ENCODE measurements at regions not wholly inside any gene's neighbourhood (a gene's known extent, or its start where the extent isn't known, plus 50 kb on each side); places are given as distances from the start of the nearest gene placed in this dataset.
A peak's percentile ranks its signal among the peaks of the same experiment; 100 is the strongest.
"Not testable (repeated sequence)": the region's sequence is repeated elsewhere in the genome, so short reads cannot be mapped to it uniquely, and the experiment has no call there.

GRCh38 chr22:23421300-23421699 is 158.8 kb downstream of the IGLL1 start:
- not testable (repeated sequence) for H2BK12ac ChIP-seq (ENCODE audit: low read length); H2AK5ac ChIP-seq (ENCODE audit: low read length); H4K12ac ChIP-seq (ENCODE audit: low read depth, low read length); H3K14ac ChIP-seq (ENCODE audit: low read length); H2BK5ac ChIP-seq (ENCODE audit: low read depth, low read length, poor library complexity); H3K23ac ChIP-seq (ENCODE audit: low read length); H3K79me1 ChIP-seq (ENCODE audit: low read length); H3K18ac ChIP-seq (ENCODE audit: low read length); H3K79me2 ChIP-seq (ENCODE audit: control insufficient read depth, insufficient read depth, low read length, poor library complexity); H3K9ac ChIP-seq (ENCODE audit: low read length); H4K91ac ChIP-seq (ENCODE audit: low read depth, low read length); H2BK120ac ChIP-seq (ENCODE audit: insufficient read depth, low read length, poor library complexity); H2AFZ ChIP-seq (ENCODE audit: insufficient read depth, low read length, poor library complexity); H3K4ac ChIP-seq (ENCODE audit: low read depth, low read length); H3K4me3 ChIP-seq (ENCODE audit: low read depth, low read length); H3K27ac ChIP-seq (ENCODE audit: low read depth, low read length); H4K8ac ChIP-seq (ENCODE audit: low read depth, low read length); H3K27me3 ChIP-seq (ENCODE audit: insufficient read depth, low read length); H3K9me3 ChIP-seq (ENCODE audit: insufficient read depth, low read depth, low read length); H3K36me3 ChIP-seq (ENCODE audit: control insufficient read depth in 1 of 2, insufficient read depth in 2 of 2, low read length in 2 of 2); H3K4me2 ChIP-seq (ENCODE audit: low read length)
- peak; percentile 16 to 36 for DNase-seq
- peaks cover 18 to 20% of the 10 kb centered on the region in 2 experiments for H3K4me1 ChIP-seq (ENCODE audit: control insufficient read depth in 1 of 2, insufficient read depth in 2 of 2, low read length in 2 of 2)
- WGBS (ENCODE audit: extremely low coverage, insufficient coverage, insufficient read length), result no CpG with 5 or more reads among the region's 6 CpGs

GRCh38 chr22:23419931-23420330 is 160.2 kb downstream of the IGLL1 start:
- no peak overlapping the region for H3K23ac ChIP-seq (ENCODE audit: low read length)
- no peak overlapping the region for H2BK120ac ChIP-seq (ENCODE audit: insufficient read depth, low read length, poor library complexity)
- no peak overlapping the region for H2AFZ ChIP-seq (ENCODE audit: insufficient read depth, low read length, poor library complexity)
- H3K4me3 ChIP-seq (ENCODE audit: low read depth, low read length), result no peak overlapping the region
- peaks cover 5% of the 10 kb centered on the region for H3K79me1 ChIP-seq (ENCODE audit: low read length)
- no peak overlapping the region for H4K8ac ChIP-seq (ENCODE audit: low read depth, low read length)
- peaks cover 2% of the 10 kb centered on the region for H3K79me2 ChIP-seq (ENCODE audit: control insufficient read depth, insufficient read depth, low read length, poor library complexity)
- H3K4me2 ChIP-seq (ENCODE audit: low read length), result no peak overlapping the region
- H3K36me3 ChIP-seq (ENCODE audit: control insufficient read depth in 1 of 2, insufficient read depth in 2 of 2, low read length in 2 of 2), result no peaks in the 10 kb centered on the region
- H2BK12ac ChIP-seq (ENCODE audit: low read length), result no peak overlapping the region
- H3K9ac ChIP-seq (ENCODE audit: low read length), result no peak overlapping the region
- no peak overlapping the region for H2AK5ac ChIP-seq (ENCODE audit: low read length)
- H3K18ac ChIP-seq (ENCODE audit: low read length), result peak overlapping the region; percentile 49
- WGBS (ENCODE audit: extremely low coverage, insufficient coverage, insufficient read length), result no CpG with 5 or more reads among the region's 5 CpGs
- H4K12ac ChIP-seq (ENCODE audit: low read depth, low read length), result no peak overlapping the region
- H3K27ac ChIP-seq (ENCODE audit: low read depth, low read length), result no peak overlapping the region
- H2BK5ac ChIP-seq (ENCODE audit: low read depth, low read length, poor library complexity), result no peak overlapping the region
- no peak overlapping the region for H3K14ac ChIP-seq (ENCODE audit: low read length)
- peaks cover 24 to 26% of the 10 kb centered on the region in 2 experiments for H3K4me1 ChIP-seq (ENCODE audit: control insufficient read depth in 1 of 2, insufficient read depth in 2 of 2, low read length in 2 of 2)
- H3K9me3 ChIP-seq (ENCODE audit: insufficient read depth, low read depth, low read length), result no peaks in the 10 kb centered on the region
- H3K4ac ChIP-seq (ENCODE audit: low read depth, low read length), result no peak overlapping the region
- H4K91ac ChIP-seq (ENCODE audit: low read depth, low read length), result no peak overlapping the region
- no peaks in the 10 kb centered on the region for H3K27me3 ChIP-seq (ENCODE audit: insufficient read depth, low read length)
- no peak for DNase-seq

GRCh38 chr22:23419171-23419570 is 160.9 kb downstream of the IGLL1 start:
- H3K79me1 ChIP-seq (ENCODE audit: low read length), result peaks cover 5% of the 10 kb centered on the region

GRCh38 chr22:23418159-23418788 is 161.8 kb downstream of the IGLL1 start:
- Histone ChIP-seq H3K36me3 (ENCODE audit: control insufficient read depth in 1 of 2, insufficient read depth in 2 of 2, low read length in 2 of 2) (no peaks in the 10 kb centered on the region), H3K4me3 (ENCODE audit: low read depth, low read length) (no peak overlapping the region), H4K12ac (ENCODE audit: low read depth, low read length) (no peak overlapping the region), H2BK12ac (ENCODE audit: low read length) (peak overlapping the region; percentile 85), H3K18ac (ENCODE audit: low read length) (peak overlapping the region; percentile 52), H3K79me1 (ENCODE audit: low read length) (peaks cover 5% of the 10 kb centered on the region), H2AK5ac (ENCODE audit: low read length) (peak overlapping the region; percentile 84), H3K79me2 (ENCODE audit: control insufficient read depth, insufficient read depth, low read length, poor library complexity) (peaks cover 2% of the 10 kb centered on the region), H4K91ac (ENCODE audit: low read depth, low read length) (peak overlapping the region; percentile 72), H3K4ac (ENCODE audit: low read depth, low read length) (peak overlapping the region; percentile 50), H3K27ac (ENCODE audit: low read depth, low read length) (peak overlapping the region; percentile 14), H4K8ac (ENCODE audit: low read depth, low read length) (no peak overlapping the region), H2BK120ac (ENCODE audit: insufficient read depth, low read length, poor library complexity) (no peak overlapping the region), H2BK5ac (ENCODE audit: low read depth, low read length, poor library complexity) (peak overlapping the region; percentile 83), H2AFZ (ENCODE audit: insufficient read depth, low read length, poor library complexity) (no peak overlapping the region), H3K27me3 (ENCODE audit: insufficient read depth, low read length) (no peaks in the 10 kb centered on the region), H3K14ac (ENCODE audit: low read length) (peak overlapping the region; percentile 47), H3K4me2 (ENCODE audit: low read length) (no peak overlapping the region), H3K9me3 (ENCODE audit: insufficient read depth, low read depth, low read length) (no peaks in the 10 kb centered on the region), H3K4me1 (ENCODE audit: control insufficient read depth in 1 of 2, insufficient read depth in 2 of 2, low read length in 2 of 2) (peaks cover 24 to 26% of the 10 kb centered on the region in 2 experiments), H3K9ac (ENCODE audit: low read length) (no peak overlapping the region), H3K23ac (ENCODE audit: low read length) (no peak overlapping the region)
- no CpG with 5 or more reads among the region's 12 CpGs for WGBS (ENCODE audit: extremely low coverage, insufficient coverage, insufficient read length)
- DNase-seq, result peak; percentile 88 to 92

More at GRCh38 chr22:23419171-23419570, 160.9 kb downstream of the IGLL1 start:
- no peak overlapping the region for H2BK120ac ChIP-seq (ENCODE audit: insufficient read depth, low read length, poor library complexity)
- no peak overlapping the region for H3K23ac ChIP-seq (ENCODE audit: low read length)
- H3K18ac ChIP-seq (ENCODE audit: low read length), result no peak overlapping the region
- H3K27ac ChIP-seq (ENCODE audit: low read depth, low read length), result no peak overlapping the region
- H4K12ac ChIP-seq (ENCODE audit: low read depth, low read length), result no peak overlapping the region
- H2AFZ ChIP-seq (ENCODE audit: insufficient read depth, low read length, poor library complexity), result no peak overlapping the region
- no peaks in the 10 kb centered on the region for H3K9me3 ChIP-seq (ENCODE audit: insufficient read depth, low read depth, low read length)
- peak overlapping the region; percentile 7 for H2BK12ac ChIP-seq (ENCODE audit: low read length)
- no peak overlapping the region for H3K4ac ChIP-seq (ENCODE audit: low read depth, low read length)
- H3K4me3 ChIP-seq (ENCODE audit: low read depth, low read length), result no peak overlapping the region
- no peak overlapping the region for H3K14ac ChIP-seq (ENCODE audit: low read length)
- DNase-seq, result peak; percentile 49 to 75
- peaks cover 2% of the 10 kb centered on the region for H3K79me2 ChIP-seq (ENCODE audit: control insufficient read depth, insufficient read depth, low read length, poor library complexity)
- H4K91ac ChIP-seq (ENCODE audit: low read depth, low read length), result no peak overlapping the region
- no peak overlapping the region for H3K4me2 ChIP-seq (ENCODE audit: low read length)
- H3K4me1 ChIP-seq (ENCODE audit: control insufficient read depth in 1 of 2, insufficient read depth in 2 of 2, low read length in 2 of 2), result peaks cover 24 to 26% of the 10 kb centered on the region in 2 experiments
- H2BK5ac ChIP-seq (ENCODE audit: low read depth, low read length, poor library complexity), result no peak overlapping the region
- H4K8ac ChIP-seq (ENCODE audit: low read depth, low read length), result no peak overlapping the region
- H2AK5ac ChIP-seq (ENCODE audit: low read length), result no peak overlapping the region
- no CpG with 5 or more reads among the region's 4 CpGs for WGBS (ENCODE audit: extremely low coverage, insufficient coverage, insufficient read length)
- no peak overlapping the region for H3K9ac ChIP-seq (ENCODE audit: low read length)
- no peaks in the 10 kb centered on the region for H3K27me3 ChIP-seq (ENCODE audit: insufficient read depth, low read length)
- H3K36me3 ChIP-seq (ENCODE audit: control insufficient read depth in 1 of 2, insufficient read depth in 2 of 2, low read length in 2 of 2), result no peaks in the 10 kb centered on the region
